PC-9 (cell line): ENCODE measurements at regions not wholly inside any gene's neighbourhood (a gene's known extent, or its start where the extent isn't known, plus 50 kb on each side); places are given as distances from the start of the nearest gene placed in this dataset.
A peak's percentile ranks its signal among the peaks of the same experiment; 100 is the strongest.

Experiments
- BruUV-seq: library from RNA; stranded (reverse); fragments of 400-500 nt; replicated peaks from 2 replicates; lab custom pipeline; 2021; lab: Mats Ljungman, UMichigan
- CTCF ChIA-PET: fragments of 300-600 bp; sonication (Branson Sonifier 250); formaldehyde crosslinking; loops from one replicate; lab custom pipeline; 2022; ENCODE audit warnings: antibody characterized with exemption; lab: Charles Lee
- POLR2A ChIA-PET: fragments of 300-600 bp; sonication (Branson Sonifier 250); formaldehyde crosslinking; loops from one replicate; lab custom pipeline; 2022; ENCODE audit warnings: antibody characterized with exemption; ENCODE audit not compliant: unreplicated experiment; lab: Charles Lee
- DNase-seq, 2 experiments: peaks; one replicate each; pipeline versions ENCODE4 v3.0.0 to v3.0.0-alpha.2; 2015 to 2022; ENCODE audit warnings: mixed read lengths in 1 of 2
- H2AFZ ChIP-seq: fragments of 200-600 bp; sonication (generic); 2 replicates; pipeline ENCODE4 v1.8.1; 2017; ENCODE audit warnings: antibody characterized with exemption
- H3F3A ChIP-seq: fragments of 200-600 bp; sonication (generic); 2 replicates; pipeline ENCODE4 v1.8.1; 2017; ENCODE audit warnings: antibody characterized with exemption, mild to moderate bottlenecking, low read depth; ENCODE audit not compliant: insufficient read depth
- H3K27ac ChIP-seq: fragments of 200-600 bp; sonication (generic); 2 replicates; pipeline ENCODE4 v1.6.1; 2016; ENCODE audit warnings: mixed run types
- H3K27me3 ChIP-seq: fragments of 200-600 bp; sonication (generic); 2 replicates; pipeline ENCODE4 v1.6.1; 2016; ENCODE audit warnings: low read depth, mixed run types; ENCODE audit not compliant: insufficient read depth
- H3K36me3 ChIP-seq: fragments of 200-600 bp; sonication (generic); 2 replicates; pipeline ENCODE4 v1.6.1; 2016; ENCODE audit warnings: low read depth, mixed run types
- H3K4me1 ChIP-seq: fragments of 200-600 bp; sonication (generic); replicated peaks from 2 replicates; pipeline ENCODE4 v1.6.1; 2016; ENCODE audit warnings: mixed run types; ENCODE audit not compliant: insufficient read depth
- H3K4me2 ChIP-seq: fragments of 200-600 bp; sonication (generic); 2 replicates; pipeline ENCODE4 v1.6.1; 2017; ENCODE audit warnings: mixed run types
- H3K4me3 ChIP-seq: fragments of 200-600 bp; sonication (generic); 2 replicates; pipeline ENCODE4 v1.6.1; 2016; ENCODE audit warnings: mixed run types
- H3K79me2 ChIP-seq: fragments of 200-600 bp; sonication (generic); 2 replicates; pipeline ENCODE4 v1.6.1; 2017; ENCODE audit warnings: low read depth, mixed run types
- H3K9me2 ChIP-seq: fragments of 200-600 bp; sonication (generic); 2 replicates; pipeline ENCODE4 v1.8.1; 2017; ENCODE audit warnings: mild to moderate bottlenecking; ENCODE audit not compliant: insufficient read depth
- H3K9me3 ChIP-seq: fragments of 200-600 bp; sonication (generic); 2 replicates; pipeline ENCODE4 v1.8.1; 2016; ENCODE audit warnings: low read depth; ENCODE audit not compliant: insufficient read depth
- H4K20me1 ChIP-seq: fragments of 200-600 bp; sonication (generic); 2 replicates; pipeline ENCODE4 v1.8.1; 2017; ENCODE audit not compliant: insufficient read depth
- EZH2 ChIP-seq: fragments of 200-600 bp; sonication (generic); IDR thresholded peaks from 2 replicates; pipeline ENCODE4 v1.8.0; 2017; ENCODE audit warnings: antibody characterized with exemption, low read depth
- intact Hi-C: fragments of 100-400 bp; cut with micrococcal nuclease; formaldehyde crosslinking; loops from one replicate; pipeline ENCODE4 v1.10.0; 2022; ENCODE audit not compliant: unreplicated experiment
- TF ChIP-seq, protein P1 (sequence below): fragments of 200-600 bp; sonication (generic); conservative IDR thresholded peaks from 2 replicates; pipeline ENCODE4 v1.6.1; 2017; ENCODE audit warnings: mixed run types, antibody characterized with exemption, mild to moderate bottlenecking, moderate library complexity

DNA sequence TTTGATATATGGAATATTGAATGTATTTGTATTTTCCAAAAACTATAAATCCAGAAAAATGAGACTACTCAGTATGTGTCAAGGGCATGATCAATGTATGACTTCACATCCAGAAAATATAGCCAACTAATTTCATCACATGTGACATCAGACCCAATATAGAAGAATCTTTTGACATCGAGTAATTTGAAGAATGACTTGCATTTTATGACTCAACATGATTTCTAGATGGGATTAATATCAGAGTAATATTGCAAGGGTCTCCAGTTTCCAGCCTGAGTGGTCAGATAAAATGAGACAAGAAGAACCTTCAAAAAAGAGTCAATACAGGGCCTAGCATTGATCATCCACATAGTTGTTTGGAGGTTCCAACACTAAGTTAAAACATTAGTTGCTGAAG lies 467.5 kb upstream of the PAPPA start:
- Histone ChIP-seq H3K9me3 (peaks cover 13% of the 10 kb centered on the region; the same call in 1 of the 2 replicates), H3K27ac (no peak overlapping the region), H3K9me2 (peaks cover 4% of the 10 kb centered on the region; the same call in 1 of the 2 replicates), H4K20me1 (no peaks in the 10 kb centered on the region), H3K4me2 (no peak overlapping the region), H3K4me1 (peaks cover 14% of the 10 kb centered on the region), H3K36me3 (no peaks in the 10 kb centered on the region), H3K27me3 (no peaks in the 10 kb centered on the region), H3K79me2 (no peaks in the 10 kb centered on the region), H3F3A (peaks cover 10% of the 10 kb centered on the region; the same call in 1 of the 2 replicates), H2AFZ (no peak overlapping the region), H3K4me3 (no peak overlapping the region)
- TF ChIP-seq, protein P1, sequence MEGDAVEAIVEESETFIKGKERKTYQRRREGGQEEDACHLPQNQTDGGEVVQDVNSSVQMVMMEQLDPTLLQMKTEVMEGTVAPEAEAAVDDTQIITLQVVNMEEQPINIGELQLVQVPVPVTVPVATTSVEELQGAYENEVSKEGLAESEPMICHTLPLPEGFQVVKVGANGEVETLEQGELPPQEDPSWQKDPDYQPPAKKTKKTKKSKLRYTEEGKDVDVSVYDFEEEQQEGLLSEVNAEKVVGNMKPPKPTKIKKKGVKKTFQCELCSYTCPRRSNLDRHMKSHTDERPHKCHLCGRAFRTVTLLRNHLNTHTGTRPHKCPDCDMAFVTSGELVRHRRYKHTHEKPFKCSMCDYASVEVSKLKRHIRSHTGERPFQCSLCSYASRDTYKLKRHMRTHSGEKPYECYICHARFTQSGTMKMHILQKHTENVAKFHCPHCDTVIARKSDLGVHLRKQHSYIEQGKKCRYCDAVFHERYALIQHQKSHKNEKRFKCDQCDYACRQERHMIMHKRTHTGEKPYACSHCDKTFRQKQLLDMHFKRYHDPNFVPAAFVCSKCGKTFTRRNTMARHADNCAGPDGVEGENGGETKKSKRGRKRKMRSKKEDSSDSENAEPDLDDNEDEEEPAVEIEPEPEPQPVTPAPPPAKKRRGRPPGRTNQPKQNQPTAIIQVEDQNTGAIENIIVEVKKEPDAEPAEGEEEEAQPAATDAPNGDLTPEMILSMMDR = no peak
- TF ChIP-seq EZH2 = no peak
- no TSS peak for BruUV-seq
- CTCF ChIA-PET = no interaction called here
- DNase-seq = no peak
- intact Hi-C loops = no loop called here
- POLR2A ChIA-PET = no interaction called here

DNA sequence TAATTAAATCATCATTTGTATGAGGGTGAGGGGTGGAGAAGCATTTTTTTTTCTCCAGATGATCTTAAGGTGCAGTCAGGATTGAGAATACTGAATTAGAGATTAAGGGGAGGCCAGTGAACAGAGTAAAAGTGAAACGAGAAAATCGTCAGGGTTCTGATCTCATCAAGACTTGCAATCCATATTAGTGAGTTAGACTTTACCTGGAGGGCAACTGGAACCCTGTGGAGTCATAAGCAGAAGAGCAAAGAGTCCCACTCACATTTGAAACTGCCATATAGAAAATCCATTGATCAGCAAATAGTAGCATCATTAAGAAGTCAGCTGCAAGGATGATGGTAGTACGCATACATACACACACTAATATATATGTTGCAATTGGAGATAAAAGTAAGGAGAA lies 466.2 kb upstream of the PAPPA start:
- intact Hi-C loops = no loop called here
- H2AFZ ChIP-seq = no peak overlapping the region
- H3K27ac ChIP-seq = no peak overlapping the region

DNA sequence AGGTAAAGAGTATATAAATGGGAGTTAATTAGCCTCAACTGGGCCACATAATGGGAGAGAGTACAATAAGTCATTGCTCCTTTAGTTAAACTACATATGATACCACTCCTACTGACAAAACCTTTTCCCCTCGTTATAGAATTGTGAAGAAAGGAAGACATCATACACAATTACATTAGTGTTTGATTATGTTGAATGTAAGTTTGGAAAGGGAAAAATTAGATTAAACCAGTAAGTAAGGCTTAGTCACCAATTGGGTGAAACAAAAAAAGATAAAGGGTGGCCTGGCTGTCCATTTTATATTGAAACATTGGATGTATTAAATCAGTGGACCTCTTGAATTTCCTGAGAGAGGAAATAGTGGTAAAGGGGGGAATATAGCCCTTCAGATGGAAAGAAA lies 464.3 kb upstream of the PAPPA start:
- POLR2A ChIA-PET = no interaction called here
- no TSS peak for BruUV-seq
- peak overlapping the region; percentile 78; the same call in 1 of the 2 replicates for H3K27ac ChIP-seq

More for the DNA sequence above, 466.2 kb upstream of the PAPPA start:
- CTCF ChIA-PET = no interaction called here
- H3K4me2 ChIP-seq = no peak overlapping the region
- POLR2A ChIA-PET = no interaction called here
- H3K9me2 ChIP-seq = peaks cover 4% of the 10 kb centered on the region; the same call in 1 of the 2 replicates
- H3K79me2 ChIP-seq = no peaks in the 10 kb centered on the region
- BruUV-seq = no TSS peak
- H3K36me3 ChIP-seq = no peaks in the 10 kb centered on the region
- no peak for DNase-seq
- H3K4me3 ChIP-seq = no peak overlapping the region
- H3F3A ChIP-seq = peaks cover 14% of the 10 kb centered on the region; the same call in 1 of the 2 replicates
- H3K4me1 ChIP-seq = peaks cover 20% of the 10 kb centered on the region
- no peak for TF ChIP-seq EZH2
- TF ChIP-seq, protein P1 = no peak
- H3K9me3 ChIP-seq = peaks cover 19% of the 10 kb centered on the region; the same call in 1 of the 2 replicates
- H3K27me3 ChIP-seq = no peaks in the 10 kb centered on the region
- no peaks in the 10 kb centered on the region for H4K20me1 ChIP-seq

More for the DNA sequence above, 464.3 kb upstream of the PAPPA start:
- no peaks in the 10 kb centered on the region for H3K27me3 ChIP-seq
- H2AFZ ChIP-seq = no peak overlapping the region
- intact Hi-C loops = no loop called here
- H4K20me1 ChIP-seq = no peaks in the 10 kb centered on the region
- H3K4me1 ChIP-seq = peaks cover 20% of the 10 kb centered on the region
- H3K4me2 ChIP-seq = no peak overlapping the region
- CTCF ChIA-PET = no interaction called here
- no peak for DNase-seq
- H3K9me2 ChIP-seq = no peaks in the 10 kb centered on the region
- TF ChIP-seq EZH2 = no peak
- TF ChIP-seq, protein P1 = no peak
- H3K4me3 ChIP-seq = no peak overlapping the region
- peaks cover 14% of the 10 kb centered on the region; the same call in 1 of the 2 replicates for H3F3A ChIP-seq
- no peaks in the 10 kb centered on the region for H3K36me3 ChIP-seq
- no peaks in the 10 kb centered on the region for H3K79me2 ChIP-seq
- H3K9me3 ChIP-seq = peaks cover 21% of the 10 kb centered on the region; the same call in 1 of the 2 replicates
